ENCODE measurements at regions not wholly inside any gene's neighbourhood (a gene's known extent, or its start where the extent isn't known, plus 50 kb on each side); places are given as distances from the start of the nearest gene placed in this dataset.
"Not testable (repeated sequence)": the region's sequence is repeated elsewhere in the genome, so short reads cannot be mapped to it uniquely, and the experiment has no call there.

- H3K27ac Mint-ChIP-seq; DNase-seq; H3K4me3 Mint-ChIP-seq; intact Hi-C loops (cut with micrococcal nuclease); H3K36me3 Mint-ChIP-seq (ENCODE audit: low read depth); H3K4me1 Mint-ChIP-seq; H3K27me3 Mint-ChIP-seq; H3K9me3 Mint-ChIP-seq: not testable (repeated sequence)
Measured at GRCh38 chr13:18322821-18323220, 858.8 kb downstream of the TUBA3C start.

DNA sequence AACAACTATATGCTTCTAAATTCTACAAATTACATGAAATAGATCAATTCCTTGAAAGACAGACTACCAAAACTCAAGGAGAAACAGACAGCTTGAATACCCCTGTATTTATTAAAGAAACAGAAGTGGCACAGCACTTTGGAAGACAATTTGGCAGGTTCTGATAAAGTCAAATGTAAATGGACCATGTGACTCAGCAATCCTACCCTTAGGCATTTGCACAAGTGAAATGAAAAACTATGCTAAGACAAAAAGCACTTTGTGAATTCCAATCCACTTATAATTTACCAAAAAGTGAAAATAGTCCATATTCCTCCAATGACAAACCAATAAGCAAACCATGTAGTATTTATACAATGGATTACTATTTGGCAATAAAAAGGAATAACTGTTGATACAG lies 862.0 kb downstream of the TUBA3C start:
- H3K27me3 Mint-ChIP-seq; H3K36me3 Mint-ChIP-seq (ENCODE audit: low read depth); H3K27ac Mint-ChIP-seq; H3K4me1 Mint-ChIP-seq; DNase-seq; H3K9me3 Mint-ChIP-seq; H3K4me3 Mint-ChIP-seq; intact Hi-C loops (cut with micrococcal nuclease): not testable (repeated sequence)

GRCh38 chr13:18303240-18303813 lies 878.3 kb downstream of the TUBA3C start:
- H3K4me1 Mint-ChIP-seq; DNase-seq; H3K27ac Mint-ChIP-seq; H3K4me3 Mint-ChIP-seq; intact Hi-C loops (cut with micrococcal nuclease); H3K27me3 Mint-ChIP-seq; H3K36me3 Mint-ChIP-seq (ENCODE audit: low read depth): not testable (repeated sequence)
- H3K9me3 Mint-ChIP-seq = peaks cover 16% of the 10 kb centered on the region

DNA sequence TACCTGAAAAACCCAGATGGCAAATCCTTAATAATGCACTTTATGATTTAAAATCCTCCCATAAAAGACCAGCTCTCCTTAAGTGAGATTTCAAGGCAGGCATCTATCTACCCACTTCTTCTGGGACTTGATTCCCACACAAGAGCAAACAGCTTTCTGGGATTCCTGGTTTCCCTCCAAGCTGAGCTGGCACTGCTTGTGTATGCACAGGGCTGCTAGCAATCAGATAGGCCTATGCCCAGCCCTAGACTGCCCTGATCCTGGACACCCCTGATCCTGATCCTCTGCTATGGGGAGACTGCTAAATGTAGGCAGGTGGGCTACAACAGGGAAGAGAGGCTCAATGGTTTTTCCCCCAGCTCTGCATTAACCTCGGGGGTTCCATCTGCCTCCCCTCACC lies 880.7 kb downstream of the TUBA3C start:
- H3K27ac Mint-ChIP-seq; intact Hi-C loops (cut with micrococcal nuclease); H3K4me1 Mint-ChIP-seq; H3K27me3 Mint-ChIP-seq; H3K36me3 Mint-ChIP-seq (ENCODE audit: low read depth); DNase-seq; H3K4me3 Mint-ChIP-seq: not testable (repeated sequence)
- H3K9me3 Mint-ChIP-seq = peaks cover 16% of the 10 kb centered on the region

DNA sequence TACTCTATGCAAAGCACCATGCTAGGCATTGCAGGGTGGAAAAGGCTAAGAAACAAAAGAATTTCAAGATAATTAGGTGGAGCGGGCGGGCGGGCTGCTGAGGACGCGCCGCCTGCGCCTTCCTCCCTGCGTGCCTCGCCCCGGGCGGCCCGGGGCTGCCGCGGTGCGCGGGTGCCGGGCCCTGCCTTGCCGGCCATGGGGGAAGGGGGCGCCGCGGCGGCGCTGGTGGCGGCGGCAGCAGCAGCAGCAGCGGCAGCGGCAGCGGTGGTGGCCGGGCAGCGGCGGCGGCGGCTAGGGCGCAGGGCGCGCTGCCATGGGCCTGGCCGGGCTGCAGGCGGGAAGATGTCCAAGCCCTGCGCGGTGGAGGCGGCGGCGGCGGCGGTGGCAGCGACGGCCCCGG lies 884.3 kb downstream of the TUBA3C start:
- H3K36me3 Mint-ChIP-seq (ENCODE audit: low read depth); DNase-seq; H3K27me3 Mint-ChIP-seq; H3K4me1 Mint-ChIP-seq; intact Hi-C loops (cut with micrococcal nuclease); H3K27ac Mint-ChIP-seq; H3K4me3 Mint-ChIP-seq: not testable (repeated sequence)
- peaks cover 11% of the 10 kb centered on the region for H3K9me3 Mint-ChIP-seq

DNA sequence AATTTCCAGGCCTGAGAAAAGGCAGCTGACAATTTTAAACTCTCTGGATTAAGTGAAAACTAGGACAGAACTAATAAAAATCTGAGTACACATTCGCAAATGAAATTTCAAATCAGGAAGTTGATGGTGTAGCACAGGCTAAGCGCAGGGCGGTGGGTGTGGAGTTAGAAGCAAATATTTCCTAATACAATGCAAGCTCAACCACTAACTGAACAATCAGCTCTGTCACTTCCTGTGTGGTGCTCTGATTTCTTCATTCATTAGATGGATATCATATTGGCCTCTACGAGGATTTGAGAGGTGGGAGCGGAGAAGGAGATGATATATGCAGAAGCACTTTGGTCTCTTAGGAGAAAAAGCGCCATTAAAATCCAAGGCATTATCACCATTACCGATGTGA lies 885.0 kb downstream of the TUBA3C start:
- H3K9me3 Mint-ChIP-seq; H3K27ac Mint-ChIP-seq; H3K27me3 Mint-ChIP-seq; DNase-seq; H3K36me3 Mint-ChIP-seq (ENCODE audit: low read depth); intact Hi-C loops (cut with micrococcal nuclease); H3K4me1 Mint-ChIP-seq; H3K4me3 Mint-ChIP-seq: not testable (repeated sequence)

- H3K36me3 Mint-ChIP-seq (ENCODE audit: low read depth); H3K4me3 Mint-ChIP-seq; H3K27ac Mint-ChIP-seq; H3K9me3 Mint-ChIP-seq; H3K27me3 Mint-ChIP-seq; DNase-seq; H3K4me1 Mint-ChIP-seq; intact Hi-C loops (cut with micrococcal nuclease): not testable (repeated sequence)
Measured at GRCh38 chr13:18294311-18294710, 887.3 kb downstream of the TUBA3C start.

GRCh38 chr13:18286848-18287247 lies 894.8 kb downstream of the TUBA3C start:
- H3K27me3 Mint-ChIP-seq; H3K27ac Mint-ChIP-seq; H3K4me1 Mint-ChIP-seq; intact Hi-C loops (cut with micrococcal nuclease); DNase-seq; H3K9me3 Mint-ChIP-seq; H3K36me3 Mint-ChIP-seq (ENCODE audit: low read depth); H3K4me3 Mint-ChIP-seq: not testable (repeated sequence)

- H3K27ac Mint-ChIP-seq; intact Hi-C loops (cut with micrococcal nuclease): not testable (repeated sequence)
Measured at GRCh38 chr13:18285663-18286062, 896.0 kb downstream of the TUBA3C start.

DNA sequence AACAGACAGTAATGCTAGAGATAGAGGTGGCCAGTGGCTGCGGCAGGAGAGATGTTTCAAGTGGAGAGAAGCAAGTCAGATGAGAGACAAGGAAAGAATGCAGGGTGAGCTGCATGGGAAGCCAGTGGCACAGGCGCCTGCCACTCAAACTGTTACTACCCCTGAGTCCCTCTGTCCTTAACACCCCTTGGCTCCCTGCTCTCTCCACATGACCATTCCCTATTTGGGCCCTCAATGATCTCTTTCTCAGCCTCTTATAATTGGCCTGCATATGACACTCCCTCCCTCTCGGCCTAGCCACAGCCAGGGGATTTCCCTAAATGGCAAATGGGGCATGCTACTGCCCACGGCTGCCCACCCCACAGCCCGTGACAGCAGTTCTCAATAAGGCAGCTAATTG lies 897.6 kb downstream of the TUBA3C start:
- H3K9me3 Mint-ChIP-seq; DNase-seq; H3K4me1 Mint-ChIP-seq; H3K27me3 Mint-ChIP-seq; H3K27ac Mint-ChIP-seq; H3K36me3 Mint-ChIP-seq (ENCODE audit: low read depth); intact Hi-C loops (cut with micrococcal nuclease); H3K4me3 Mint-ChIP-seq: not testable (repeated sequence)

More at GRCh38 chr13:18285663-18286062, 896.0 kb downstream of the TUBA3C start:
- H3K4me3 Mint-ChIP-seq; H3K9me3 Mint-ChIP-seq; DNase-seq; H3K27me3 Mint-ChIP-seq; H3K36me3 Mint-ChIP-seq (ENCODE audit: low read depth); H3K4me1 Mint-ChIP-seq: not testable (repeated sequence)

DNA sequence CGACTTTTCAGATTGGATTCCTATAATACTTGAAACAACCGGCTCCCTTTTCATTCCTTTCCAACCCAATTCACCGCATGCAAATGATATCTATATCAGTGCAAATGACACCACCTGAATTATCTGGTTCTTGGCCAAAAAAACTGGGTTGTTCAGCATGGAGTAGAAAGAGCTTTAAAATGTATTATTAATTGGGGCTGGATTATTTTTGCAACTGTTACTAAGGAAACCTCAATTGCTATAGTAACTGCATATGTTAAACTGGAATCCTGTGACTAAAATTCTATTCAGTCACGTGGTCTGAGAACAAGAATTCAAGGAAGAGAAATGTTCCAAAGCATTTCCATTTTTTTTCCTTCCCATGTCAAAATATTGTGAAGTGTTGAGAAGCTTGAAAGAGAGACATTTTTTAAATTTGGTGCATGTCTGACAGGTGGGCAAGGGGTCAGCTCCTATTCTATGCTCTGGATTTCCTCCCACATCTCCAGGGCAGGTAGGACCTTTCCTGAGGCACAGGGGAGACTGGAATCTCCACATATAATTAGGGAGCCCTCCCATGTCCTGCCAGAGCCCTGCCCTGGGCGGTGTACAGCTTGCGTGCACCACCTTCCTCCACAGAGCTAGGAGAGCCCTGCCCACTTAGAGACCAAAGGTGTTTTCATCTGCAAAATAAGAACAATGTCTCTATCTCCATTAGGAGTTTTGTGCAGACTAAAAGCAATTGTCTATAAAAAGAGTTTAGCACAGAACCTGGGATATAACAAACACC lies 899.6 kb downstream of the TUBA3C start:
- H3K4me1 Mint-ChIP-seq; intact Hi-C loops (cut with micrococcal nuclease); H3K36me3 Mint-ChIP-seq (ENCODE audit: low read depth); DNase-seq; H3K27ac Mint-ChIP-seq; H3K9me3 Mint-ChIP-seq; H3K27me3 Mint-ChIP-seq; H3K4me3 Mint-ChIP-seq: not testable (repeated sequence)

- H3K4me3 Mint-ChIP-seq; H3K27ac Mint-ChIP-seq; DNase-seq; intact Hi-C loops (cut with micrococcal nuclease); H3K27me3 Mint-ChIP-seq; H3K9me3 Mint-ChIP-seq; H3K36me3 Mint-ChIP-seq (ENCODE audit: low read depth); H3K4me1 Mint-ChIP-seq: not testable (repeated sequence)
Measured at GRCh38 chr13:18280904-18281828, 900.5 kb downstream of the TUBA3C start.

GRCh38 chr13:18279971-18280370 lies 901.7 kb downstream of the TUBA3C start:
- H3K27ac Mint-ChIP-seq; H3K36me3 Mint-ChIP-seq (ENCODE audit: low read depth); H3K27me3 Mint-ChIP-seq; H3K4me1 Mint-ChIP-seq; DNase-seq; intact Hi-C loops (cut with micrococcal nuclease); H3K4me3 Mint-ChIP-seq; H3K9me3 Mint-ChIP-seq: not testable (repeated sequence)

DNA sequence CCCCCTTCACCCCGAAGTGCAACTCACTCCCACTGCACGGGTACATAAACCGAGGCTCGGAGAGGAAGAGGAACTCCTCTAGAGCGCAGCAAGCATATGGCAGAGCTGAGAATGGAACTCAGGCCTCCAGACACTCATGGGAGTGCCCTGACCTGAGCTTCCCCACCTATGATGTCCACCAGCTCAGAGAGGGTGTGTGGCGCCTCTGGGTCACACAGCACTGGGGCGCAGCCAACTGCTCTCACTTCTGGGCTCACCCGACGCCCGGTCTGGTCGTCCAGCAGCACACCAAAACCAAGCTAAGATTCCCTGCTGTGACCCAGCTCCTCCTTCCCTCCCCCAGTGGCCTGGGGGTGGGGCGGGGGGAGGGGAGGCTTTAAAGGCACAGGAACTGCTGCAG lies 904.3 kb downstream of the TUBA3C start:
- H3K27me3 Mint-ChIP-seq; DNase-seq; intact Hi-C loops (cut with micrococcal nuclease); H3K4me1 Mint-ChIP-seq; H3K4me3 Mint-ChIP-seq; H3K9me3 Mint-ChIP-seq; H3K36me3 Mint-ChIP-seq (ENCODE audit: low read depth); H3K27ac Mint-ChIP-seq: not testable (repeated sequence)
